Heart right ventricle (tissue), 16 donors: ENCODE measurements at regions not wholly inside any gene's neighbourhood (a gene's known extent, or its start where the extent isn't known, plus 50 kb on each side); places are given as distances from the start of the nearest gene placed in this dataset.

Experiments used
- ATAC-seq, 8 donors: fragments of 200-7000 bp; cut with Tn5 transposase; one replicate each; pipeline ENCODE4 v1.9.1; 2020; ENCODE audit warnings: mild to moderate bottlenecking in 8 of 8, moderate library complexity in 8 of 8, moderate number of reproducible peaks in 1 of 8
- DNase-seq, 2 donors: peaks; one replicate each; pipeline ENCODE4 v3.0.0-alpha.2; 2020
- H3K27ac ChIP-seq, 10 donors: fragments of 200-600 bp; sonication (generic) in 2 of 10; one replicate each; pipeline versions ENCODE4 v1.5.0 to v1.8.0; 2020 to 2022; ENCODE audit warnings: mild to moderate bottlenecking in 3 of 10
- H3K27me3 ChIP-seq, 7 donors: fragments of 200-600 bp; one replicate each; pipeline ENCODE4 v1.8.0; 2021 to 2022; ENCODE audit warnings: mild to moderate bottlenecking in 2 of 7
- H3K36me3 ChIP-seq, 9 donors: fragments of 200-600 bp; sonication (generic) in 1 of 9; one replicate each; pipeline versions ENCODE4 v1.5.0 to v1.8.0; 2020 to 2022; ENCODE audit warnings: mild to moderate bottlenecking in 2 of 9
- H3K4me1 ChIP-seq, 9 donors: fragments of 200-600 bp; sonication (generic) in 1 of 9; one replicate each; pipeline versions ENCODE4 v1.5.0 to v1.8.0; 2020 to 2022; ENCODE audit warnings: mild to moderate bottlenecking in 4 of 9
- H3K4me3 ChIP-seq, 10 donors: fragments of 200-600 bp; sonication (generic) in 2 of 10; one replicate each; pipeline versions ENCODE4 v1.5.0 to v1.8.0; 2020 to 2022; ENCODE audit warnings: mild to moderate bottlenecking in 7 of 10, moderate library complexity in 2 of 10
- H3K9me3 ChIP-seq, 11 donors: fragments of 200-600 bp in 10 of 11; sonication (generic) in 2 of 11; one replicate each; pipeline versions ENCODE4 v1.5.0 to v1.8.0; 2013 to 2022; ENCODE audit warnings: mild to moderate bottlenecking in 2 of 11, control low read depth in 1 of 11, moderate library complexity in 1 of 11
- CTCF ChIP-seq, 9 donors: fragments of 200-600 bp; sonication (generic) in 2 of 9; IDR thresholded peaks; one replicate each; pipeline versions ENCODE4 v1.5.0 to v1.8.0; 2021 to 2022; ENCODE audit warnings: antibody characterized with exemption in 9 of 9, mild to moderate bottlenecking in 5 of 9, moderate library complexity in 1 of 9
- WGBS, 2 donors: extraction: QIAGEN DNeasy Blood & Tissue Kit; methylation state at CpG; one replicate each; pipeline ENCODE4 v1.1.7; 2013; ENCODE audit warnings: inconsistent platforms in 1 of 2; 5-methylcytosine and 5-hydroxymethylcytosine counted together
- intact Hi-C, 10 donors: fragments of 100-400 bp; cut with DNase I; formaldehyde crosslinking; loops; one replicate each; pipeline versions ENCODE4 v1.11.1 to v1.14.2; 2022
- donor health status: Arrhythmogenic right ventricular cardiomyopathy.
- donor health status: ischemic (EF 13 %, LVEDD 7.1; RV severe dilation, severe dysfunction).
- donor health status: healthy with polysubstance abuse.
- donor health status: DM: no; HTN: yes; CAD: no.
- donor health status: DM: no; HTN: no; CAD: no.
- donor health status: ischemic (EF 25% LVEDD 6.9; RV normal size, moderate dysfunction).
- donor health status: ischemic (EF 25% LVEDD 5.7; RV mildly dilated, moderate dysfunction).
- donor health status: healthy.
- donor health status: DM: yes; HTN: yes; CAD: no.
- donor health status: Ischemic cardiomyopathy.
- donor health status: ischemic (EF 35%, LVEDD 5.7; RV mildly dilated, moderate dysfunction).
- donor health status: nonischemic (EF 11% LVEDD 7.7; RV severe dilation, severe dysfunction).
- donor health status: DM: yes; HTN: yes; CAD: no.
- donor health status: PGD.
- donor health status: ischemic (EF 29% LVEDD 5.4; RV normal size, mild dysfunction).
- donor health status: nonischemic (EF 23%, LVEDD 6.1; RV moderate dilation, normal function).

- Histone ChIP-seq H3K27ac (no peak overlapping the region), H3K36me3 (no peaks in the 10 kb centered on the region), H3K4me3 (no peak overlapping the region), H3K4me1 (no peaks in the 10 kb centered on the region), H3K27me3 (peaks cover 0 to 34% (median 31%) of the 10 kb centered on the region in 7 donors), H3K9me3 (peaks cover 0 to 11% (median 0%) of the 10 kb centered on the region in 11 donors)
- DNase-seq (no peak), ATAC-seq (no peak)
- intact Hi-C loops = no loop called here
- 94 to 95% methylated on average over 1 of the region's 1 CpG for WGBS, 2 donors
- no peak for TF ChIP-seq CTCF (IDR thresholded peaks at IDR 0.05)
Observed at GRCh38 chr22:48055185-48055584, 1292.7 kb downstream of the TBC1D22A start.

GRCh38 chr22:48054596-48054995 is 1292.1 kb downstream of the TBC1D22A start:
- Histone ChIP-seq H3K27ac (no peak overlapping the region), H3K4me1 (no peaks in the 10 kb centered on the region), H3K4me3 (no peak overlapping the region), H3K27me3 (peaks cover 0 to 35% (median 31%) of the 10 kb centered on the region in 7 donors), H3K36me3 (no peaks in the 10 kb centered on the region), H3K9me3 (peaks cover 0 to 10% (median 0%) of the 10 kb centered on the region in 11 donors)
- no peak for ATAC-seq
- TF ChIP-seq CTCF (IDR thresholded peaks at IDR 0.05) = no peak
- intact Hi-C loops = no loop called here
- no peak for DNase-seq
- WGBS, 2 donors = 73 to 78% methylated on average over 14 of the region's 14 CpGs

DNA sequence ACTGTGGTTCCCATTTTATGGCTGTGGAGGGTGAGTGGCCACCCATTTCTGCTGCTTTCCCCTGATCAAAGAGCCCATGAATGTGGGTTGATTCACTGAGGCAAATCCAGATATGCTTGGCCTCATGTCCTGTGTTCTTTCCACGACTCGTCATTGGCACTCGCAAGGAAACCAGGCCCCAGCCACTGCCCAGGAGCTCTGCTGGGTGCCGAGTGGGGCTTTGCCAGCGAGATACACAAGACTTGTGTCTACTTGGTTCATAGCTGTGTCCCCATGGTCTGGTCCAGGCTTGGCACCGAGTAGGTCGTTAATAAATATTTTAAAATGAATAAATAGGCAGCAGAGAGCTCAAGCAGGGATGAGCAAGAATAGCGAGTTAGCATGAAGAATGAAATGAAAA is 1291.5 kb downstream of the TBC1D22A start:
- no peak for ATAC-seq
- peaks cover 0 to 34% (median 26%) of the 10 kb centered on the region in 7 donors for H3K27me3 ChIP-seq

GRCh38 chr22:48053486-48053885 is 1291.0 kb downstream of the TBC1D22A start:
- ATAC-seq (no peak), DNase-seq (no peak)
- Histone ChIP-seq H3K4me3 (no peak overlapping the region), H3K36me3 (no peaks in the 10 kb centered on the region), H3K9me3 (no peaks in the 10 kb centered on the region), H3K4me1 (no peaks in the 10 kb centered on the region), H3K27me3 (peaks cover 0 to 34% (median 22%) of the 10 kb centered on the region in 7 donors), H3K27ac (no peak overlapping the region)
- 80 to 91% methylated on average over 7 of the region's 7 CpGs for WGBS, 2 donors
- intact Hi-C loops = no loop called here
- no peak for TF ChIP-seq CTCF (IDR thresholded peaks at IDR 0.05)

More for the DNA sequence above, 1291.5 kb downstream of the TBC1D22A start:
- no peak overlapping the region for H3K4me3 ChIP-seq
- H3K27ac ChIP-seq = no peak overlapping the region
- no peaks in the 10 kb centered on the region for H3K36me3 ChIP-seq
- WGBS, 2 donors = 79% methylated on average over 8 of the region's 8 CpGs
- H3K9me3 ChIP-seq = peaks cover 0 to 5% (median 0%) of the 10 kb centered on the region in 11 donors
- no peak for TF ChIP-seq CTCF (IDR thresholded peaks at IDR 0.05)
- no peaks in the 10 kb centered on the region for H3K4me1 ChIP-seq
- DNase-seq = no peak
- intact Hi-C loops = no loop called here

DNA sequence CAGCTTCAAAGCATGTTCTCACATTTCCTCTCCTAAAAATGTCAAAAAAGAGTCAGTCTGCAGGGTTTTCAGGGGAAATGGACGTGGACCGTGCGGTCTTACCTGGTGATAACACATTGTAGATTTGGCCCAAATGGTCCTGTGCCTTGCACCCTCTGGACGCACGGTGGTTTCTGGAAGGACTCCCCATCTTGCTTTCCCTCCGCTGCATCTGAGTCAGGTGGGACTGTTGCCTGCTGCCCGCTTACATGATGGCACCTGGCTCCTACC is 1290.1 kb downstream of the TBC1D22A start:
- 90 to 95% methylated on average over 7 of the region's 7 CpGs for WGBS, 2 donors
- DNase-seq = no peak
- peaks cover 0 to 34% (median 18%) of the 10 kb centered on the region in 7 donors for H3K27me3 ChIP-seq

More for the DNA sequence above, 1290.1 kb downstream of the TBC1D22A start:
- no peaks in the 10 kb centered on the region for H3K9me3 ChIP-seq
- intact Hi-C loops = no loop called here
- no peak overlapping the region for H3K4me3 ChIP-seq
- no peak overlapping the region for H3K27ac ChIP-seq
- H3K4me1 ChIP-seq = no peaks in the 10 kb centered on the region
- ATAC-seq = no peak
- no peak for TF ChIP-seq CTCF (IDR thresholded peaks at IDR 0.05)
- no peaks in the 10 kb centered on the region for H3K36me3 ChIP-seq
